Skin epidermis (tissue), 12 donors: ENCODE measurements at regions not wholly inside any gene's neighbourhood (a gene's known extent, or its start where the extent isn't known, plus 50 kb on each side); places are given as distances from the start of the nearest gene placed in this dataset.

Source experiments
- H3K27ac ChIP-seq, 21 experiments: fragments of 200-600 bp; sonication (generic) in 11 of 21; one replicate each; pipeline ENCODE4 v1.5.0; 2020; ENCODE audit warnings: mild to moderate bottlenecking in 3 of 21, inconsistent platforms in 2 of 21, moderate library complexity in 2 of 21
- H3K4me3 ChIP-seq, 7 experiments: fragments of 200-600 bp; sonication (generic) in 2 of 7; one replicate each; pipeline ENCODE4 v1.5.0; 2020; ENCODE audit warnings: inconsistent platforms in 2 of 7, mild to moderate bottlenecking in 2 of 7, moderate library complexity in 1 of 7

GRCh38 chr3:139292711-139293664, 50.8 kb upstream of the MRPS22 start:
- Histone ChIP-seq H3K27ac (peak overlapping the region in 2 of 21 experiments; percentile 14 to 55), H3K4me3 (no peak overlapping the region)

DNA sequence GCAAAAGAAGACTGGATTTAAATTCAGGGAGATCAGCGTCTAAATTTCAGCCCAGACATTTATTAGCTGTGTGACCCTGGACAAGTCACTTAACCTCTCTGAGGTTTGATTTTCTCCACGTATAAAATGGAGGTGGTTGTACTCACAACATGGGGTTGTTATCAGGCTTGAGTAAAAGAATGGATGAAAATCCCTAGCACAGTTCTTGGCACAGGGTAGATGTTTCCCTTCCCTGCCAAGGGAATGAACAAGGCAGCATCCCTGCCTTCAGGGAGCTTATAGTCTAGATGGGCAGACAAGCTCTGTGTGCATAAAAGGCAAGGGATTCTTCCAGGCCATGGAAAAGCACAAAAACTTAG, 50.2 kb upstream of the MRPS22 start:
- peak overlapping the region in 1 of 21 experiments; percentile 14 for H3K27ac ChIP-seq
- H3K4me3 ChIP-seq: no peak overlapping the region
